ENCODE measurements at regions not wholly inside any gene's neighbourhood (a gene's known extent, or its start where the extent isn't known, plus 50 kb on each side); places are given as distances from the start of the nearest gene placed in this dataset.

DNA sequence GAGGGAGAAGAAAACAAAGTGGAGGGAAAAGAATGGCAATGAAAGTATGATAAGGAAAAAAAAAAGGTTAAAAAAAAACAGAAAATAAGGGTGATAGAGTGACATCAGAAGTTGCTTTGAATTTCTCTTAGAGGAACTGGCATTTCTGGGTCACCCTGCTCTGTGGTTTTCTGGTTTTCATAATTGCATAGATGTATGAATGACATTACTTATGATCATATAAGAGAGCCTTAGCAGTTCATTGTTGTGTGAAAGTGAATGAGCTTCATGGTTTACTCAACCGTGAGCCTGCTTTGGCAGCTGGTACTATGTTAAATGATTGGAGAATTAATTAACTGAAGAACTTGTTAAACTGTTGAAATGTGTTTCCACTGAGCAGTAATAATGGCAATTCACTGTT is 336.4 kb upstream of the FBXO33 start:
- DNase-seq = no peak
- no peaks in the 10 kb centered on the region for H4K20me1 ChIP-seq (ENCODE audit: insufficient read depth)
- no peak overlapping the region for H2AFZ ChIP-seq (ENCODE audit: low read depth)
- H3K27ac ChIP-seq (ENCODE audit: low read depth in 2 of 2, low read length in 1 of 2) = no peak overlapping the region
- H3K27me3 ChIP-seq (ENCODE audit: insufficient read depth) = no peaks in the 10 kb centered on the region
- CTCF ChIA-PET = no interaction called here
- POLR2A ChIA-PET = no interaction called here
- 0% methylated on average over 1 of the region's 1 CpG for WGBS (ENCODE audit: low lambda C conversion rate)
- H3K36me3 ChIP-seq (replicated peaks in 1 of 2; ENCODE audit: control insufficient read depth in 1 of 2, insufficient read depth in 2 of 2, low read length in 1 of 2) = no peaks in the 10 kb centered on the region
- no peak overlapping the region for H3K4me2 ChIP-seq
- no peaks in the 10 kb centered on the region for H3K9me2 ChIP-seq
- TF ChIP-seq JUND (IDR thresholded peaks at IDR 0.05) = no peak
- TF ChIP-seq, protein P1, sequence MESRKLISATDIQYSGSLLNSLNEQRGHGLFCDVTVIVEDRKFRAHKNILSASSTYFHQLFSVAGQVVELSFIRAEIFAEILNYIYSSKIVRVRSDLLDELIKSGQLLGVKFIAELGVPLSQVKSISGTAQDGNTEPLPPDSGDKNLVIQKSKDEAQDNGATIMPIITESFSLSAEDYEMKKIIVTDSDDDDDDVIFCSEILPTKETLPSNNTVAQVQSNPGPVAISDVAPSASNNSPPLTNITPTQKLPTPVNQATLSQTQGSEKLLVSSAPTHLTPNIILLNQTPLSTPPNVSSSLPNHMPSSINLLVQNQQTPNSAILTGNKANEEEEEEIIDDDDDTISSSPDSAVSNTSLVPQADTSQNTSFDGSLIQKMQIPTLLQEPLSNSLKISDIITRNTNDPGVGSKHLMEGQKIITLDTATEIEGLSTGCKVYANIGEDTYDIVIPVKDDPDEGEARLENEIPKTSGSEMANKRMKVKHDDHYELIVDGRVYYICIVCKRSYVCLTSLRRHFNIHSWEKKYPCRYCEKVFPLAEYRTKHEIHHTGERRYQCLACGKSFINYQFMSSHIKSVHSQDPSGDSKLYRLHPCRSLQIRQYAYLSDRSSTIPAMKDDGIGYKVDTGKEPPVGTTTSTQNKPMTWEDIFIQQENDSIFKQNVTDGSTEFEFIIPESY (IDR thresholded peaks at IDR 0.05; ENCODE audit: borderline replicate concordance, low read depth) = no peak
- TF ChIP-seq, protein P2, sequence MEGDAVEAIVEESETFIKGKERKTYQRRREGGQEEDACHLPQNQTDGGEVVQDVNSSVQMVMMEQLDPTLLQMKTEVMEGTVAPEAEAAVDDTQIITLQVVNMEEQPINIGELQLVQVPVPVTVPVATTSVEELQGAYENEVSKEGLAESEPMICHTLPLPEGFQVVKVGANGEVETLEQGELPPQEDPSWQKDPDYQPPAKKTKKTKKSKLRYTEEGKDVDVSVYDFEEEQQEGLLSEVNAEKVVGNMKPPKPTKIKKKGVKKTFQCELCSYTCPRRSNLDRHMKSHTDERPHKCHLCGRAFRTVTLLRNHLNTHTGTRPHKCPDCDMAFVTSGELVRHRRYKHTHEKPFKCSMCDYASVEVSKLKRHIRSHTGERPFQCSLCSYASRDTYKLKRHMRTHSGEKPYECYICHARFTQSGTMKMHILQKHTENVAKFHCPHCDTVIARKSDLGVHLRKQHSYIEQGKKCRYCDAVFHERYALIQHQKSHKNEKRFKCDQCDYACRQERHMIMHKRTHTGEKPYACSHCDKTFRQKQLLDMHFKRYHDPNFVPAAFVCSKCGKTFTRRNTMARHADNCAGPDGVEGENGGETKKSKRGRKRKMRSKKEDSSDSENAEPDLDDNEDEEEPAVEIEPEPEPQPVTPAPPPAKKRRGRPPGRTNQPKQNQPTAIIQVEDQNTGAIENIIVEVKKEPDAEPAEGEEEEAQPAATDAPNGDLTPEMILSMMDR (IDR thresholded peaks at IDR 0.05) = no peak
- no peak for TF ChIP-seq SIN3A (IDR thresholded peaks at IDR 0.05; ENCODE audit: borderline replicate concordance, low read depth, low read length)
- no peak for TF ChIP-seq FOXM1 (IDR thresholded peaks at IDR 0.05; ENCODE audit: low read depth)
- no peak for TF ChIP-seq MEF2A (IDR thresholded peaks at IDR 0.05; ENCODE audit: borderline replicate concordance, low read depth)
- no peak for TF ChIP-seq GABPA (IDR thresholded peaks at IDR 0.05; ENCODE audit: low read depth)
- TF ChIP-seq, protein P3, sequence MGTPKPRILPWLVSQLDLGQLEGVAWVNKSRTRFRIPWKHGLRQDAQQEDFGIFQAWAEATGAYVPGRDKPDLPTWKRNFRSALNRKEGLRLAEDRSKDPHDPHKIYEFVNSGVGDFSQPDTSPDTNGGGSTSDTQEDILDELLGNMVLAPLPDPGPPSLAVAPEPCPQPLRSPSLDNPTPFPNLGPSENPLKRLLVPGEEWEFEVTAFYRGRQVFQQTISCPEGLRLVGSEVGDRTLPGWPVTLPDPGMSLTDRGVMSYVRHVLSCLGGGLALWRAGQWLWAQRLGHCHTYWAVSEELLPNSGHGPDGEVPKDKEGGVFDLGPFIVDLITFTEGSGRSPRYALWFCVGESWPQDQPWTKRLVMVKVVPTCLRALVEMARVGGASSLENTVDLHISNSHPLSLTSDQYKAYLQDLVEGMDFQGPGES (IDR thresholded peaks at IDR 0.05; ENCODE audit: low read depth, low read length) = no peak
- no peak for TF ChIP-seq EP300 (IDR thresholded peaks at IDR 0.05; ENCODE audit: borderline replicate concordance in 1 of 2, low read depth in 1 of 2, low read length in 1 of 2)
- TF ChIP-seq, protein P4, sequence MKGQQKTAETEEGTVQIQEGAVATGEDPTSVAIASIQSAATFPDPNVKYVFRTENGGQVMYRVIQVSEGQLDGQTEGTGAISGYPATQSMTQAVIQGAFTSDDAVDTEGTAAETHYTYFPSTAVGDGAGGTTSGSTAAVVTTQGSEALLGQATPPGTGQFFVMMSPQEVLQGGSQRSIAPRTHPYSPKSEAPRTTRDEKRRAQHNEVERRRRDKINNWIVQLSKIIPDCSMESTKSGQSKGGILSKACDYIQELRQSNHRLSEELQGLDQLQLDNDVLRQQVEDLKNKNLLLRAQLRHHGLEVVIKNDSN (IDR thresholded peaks at IDR 0.05; ENCODE audit: borderline replicate concordance, low read depth) = no peak
- no peak overlapping the region for H3K9ac ChIP-seq
- H3F3A ChIP-seq (replicated peaks; ENCODE audit: insufficient read depth) = no peaks in the 10 kb centered on the region
- H3K79me2 ChIP-seq (ENCODE audit: insufficient read depth) = no peaks in the 10 kb centered on the region
- no peaks in the 10 kb centered on the region for H3K9me3 ChIP-seq
- H3K4me1 ChIP-seq (ENCODE audit: control insufficient read depth in 1 of 2, insufficient read depth in 2 of 2, low read depth in 1 of 2, low read length in 1 of 2) = no peaks in the 10 kb centered on the region
- no peak overlapping the region for H3K4me3 ChIP-seq (ENCODE audit: low read depth in 2 of 2, low read length in 1 of 2)

DNA sequence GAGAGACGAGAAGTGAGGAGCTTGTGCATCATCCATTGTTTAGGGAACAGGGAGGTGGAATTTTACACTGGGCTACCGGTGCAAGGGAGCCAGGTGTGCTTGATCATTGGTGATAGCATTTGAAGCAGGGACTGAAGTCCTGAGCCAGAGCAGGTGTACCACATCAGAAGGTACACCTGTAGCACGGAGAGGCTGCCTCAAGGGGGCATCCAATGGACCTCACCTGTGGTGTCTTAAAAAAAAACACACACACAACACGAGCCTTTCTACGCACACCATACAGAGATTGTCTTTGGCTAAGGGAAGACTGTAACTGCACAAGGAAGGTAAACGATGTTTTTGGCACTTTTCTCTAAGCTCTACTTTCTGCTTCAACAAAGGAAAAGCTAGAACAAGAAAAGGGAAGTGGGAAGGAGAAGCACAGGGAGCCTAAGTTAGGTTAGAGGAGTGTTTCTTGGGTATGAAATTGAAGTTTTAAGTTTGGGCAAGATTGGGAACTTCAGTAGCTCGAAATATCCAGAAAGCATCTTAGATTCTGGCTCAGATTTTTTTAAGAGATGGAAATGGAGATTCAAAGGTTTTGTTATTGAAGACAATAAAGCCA is 334.3 kb upstream of the FBXO33 start:
- no peaks in the 10 kb centered on the region for H3K9me2 ChIP-seq
- no peaks in the 10 kb centered on the region; a peak in 1 of 4 replicates for H3K4me1 ChIP-seq (ENCODE audit: control insufficient read depth in 1 of 2, insufficient read depth in 2 of 2, low read depth in 1 of 2, low read length in 1 of 2)
- no peaks in the 10 kb centered on the region for H3K79me2 ChIP-seq (ENCODE audit: insufficient read depth)
- no peak overlapping the region for H3K4me2 ChIP-seq
- no peak overlapping the region for H3K9ac ChIP-seq
- TF ChIP-seq RFX5 (IDR thresholded peaks at IDR 0.05; ENCODE audit: low read length) (no peak), ELF1 (IDR thresholded peaks at IDR 0.05) (no peak), EP300 (IDR thresholded peaks at IDR 0.05; ENCODE audit: borderline replicate concordance in 1 of 2, low read depth in 1 of 2, low read length in 1 of 2) (no peak), MXI1 (IDR thresholded peaks at IDR 0.05; ENCODE audit: low read depth, low read length) (no peak), POLR2AphosphoS5 (IDR thresholded peaks at IDR 0.05; ENCODE audit: low read depth, low read length) (no peak)
- TF ChIP-seq, protein P1 (IDR thresholded peaks at IDR 0.05; ENCODE audit: borderline replicate concordance, low read depth) = no peak
- no peak for DNase-seq
- no peaks in the 10 kb centered on the region for H4K20me1 ChIP-seq (ENCODE audit: insufficient read depth)
- H3K27ac ChIP-seq (ENCODE audit: low read depth in 2 of 2, low read length in 1 of 2) = no peak overlapping the region
- H3K9me3 ChIP-seq = no peaks in the 10 kb centered on the region
- H3K4me3 ChIP-seq (ENCODE audit: low read depth in 2 of 2, low read length in 1 of 2) = no peak overlapping the region
- H3K27me3 ChIP-seq (ENCODE audit: insufficient read depth) = no peaks in the 10 kb centered on the region
- no peaks in the 10 kb centered on the region for H3K36me3 ChIP-seq (replicated peaks in 1 of 2; ENCODE audit: control insufficient read depth in 1 of 2, insufficient read depth in 2 of 2, low read length in 1 of 2)
- 13% methylated on average over 4 of the region's 7 CpGs for WGBS (ENCODE audit: low lambda C conversion rate)
- H3F3A ChIP-seq (replicated peaks; ENCODE audit: insufficient read depth) = no peaks in the 10 kb centered on the region
- H2AFZ ChIP-seq (ENCODE audit: low read depth) = no peak overlapping the region
- CTCF ChIA-PET = no interaction called here
- POLR2A ChIA-PET = no interaction called here
